NCI-H2171 treated with DMSO at 0.1 percent for 48 hours (cell line): ENCODE measurements at regions not wholly inside any gene's neighbourhood (a gene's known extent, or its start where the extent isn't known, plus 50 kb on each side); places are given as distances from the start of the nearest gene placed in this dataset.
"Not testable (repeated sequence)": the region's sequence is repeated elsewhere in the genome, so short reads cannot be mapped to it uniquely, and the experiment has no call there.

ENCODE experiments used
- DNase-seq: peaks from one replicate; lab custom pipeline; 2025; lab: John Stamatoyannopoulos, UW

DNA sequence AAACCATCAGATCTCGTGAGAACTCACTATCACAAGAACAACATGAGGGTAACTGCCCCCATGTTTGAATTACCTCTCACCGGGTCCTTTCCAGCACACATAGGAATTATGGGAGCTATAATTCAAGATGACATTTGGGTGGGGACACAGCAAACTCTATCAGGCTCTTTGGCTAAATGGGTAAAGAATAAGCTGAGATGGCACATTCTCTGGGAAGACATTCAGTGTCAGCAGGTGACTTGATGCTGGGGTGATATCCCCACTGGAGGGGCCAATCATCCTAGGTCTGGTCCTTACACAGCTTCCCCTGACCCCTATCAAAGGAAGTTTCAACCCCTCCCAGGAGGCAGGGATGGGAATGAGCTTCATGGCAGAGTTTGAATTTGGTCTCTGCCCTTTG, 664.0 kb upstream of the EEF2KMT start:
- DNase-seq = no peak

DNA sequence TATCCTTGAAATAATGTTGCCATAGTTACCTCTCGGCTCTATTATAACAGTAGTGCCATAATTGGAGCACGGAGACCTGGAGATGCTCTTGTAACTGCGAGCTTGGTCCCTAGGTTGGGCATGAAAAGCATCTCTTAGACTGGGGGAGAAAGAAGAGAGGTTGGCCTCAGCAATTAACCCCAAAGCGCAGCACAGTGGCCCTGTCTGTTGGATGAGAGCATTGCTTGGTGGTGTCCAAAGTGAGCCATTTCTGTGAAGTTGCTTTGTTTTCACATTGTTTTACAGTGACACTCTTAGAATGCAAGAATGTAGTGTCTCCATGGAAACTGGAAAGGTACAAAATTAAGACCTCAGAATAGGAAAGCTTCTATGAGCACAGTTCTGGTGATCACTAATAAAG, 660.7 kb upstream of the EEF2KMT start:
- no peak for DNase-seq

DNA sequence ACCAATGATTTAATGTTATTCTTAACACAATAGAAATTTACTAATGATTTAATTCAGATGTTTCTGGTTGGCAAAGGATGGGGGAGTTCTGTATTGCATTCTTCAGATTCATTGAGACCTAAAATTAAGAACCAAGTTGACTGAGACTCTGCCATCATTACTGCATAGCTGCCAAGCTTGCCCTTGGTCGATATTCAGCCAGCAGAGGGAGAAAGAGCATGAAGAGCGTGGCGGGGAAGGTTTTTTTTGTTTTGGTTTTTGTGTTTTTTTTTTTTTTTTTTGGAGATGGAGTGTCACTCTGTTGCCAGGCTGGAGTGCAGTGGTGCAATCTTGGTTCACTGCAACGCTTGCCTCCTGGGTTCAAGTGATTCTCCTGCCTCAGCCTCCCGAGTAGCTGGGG, 659.4 kb upstream of the EEF2KMT start:
- DNase-seq = no peak

DNA sequence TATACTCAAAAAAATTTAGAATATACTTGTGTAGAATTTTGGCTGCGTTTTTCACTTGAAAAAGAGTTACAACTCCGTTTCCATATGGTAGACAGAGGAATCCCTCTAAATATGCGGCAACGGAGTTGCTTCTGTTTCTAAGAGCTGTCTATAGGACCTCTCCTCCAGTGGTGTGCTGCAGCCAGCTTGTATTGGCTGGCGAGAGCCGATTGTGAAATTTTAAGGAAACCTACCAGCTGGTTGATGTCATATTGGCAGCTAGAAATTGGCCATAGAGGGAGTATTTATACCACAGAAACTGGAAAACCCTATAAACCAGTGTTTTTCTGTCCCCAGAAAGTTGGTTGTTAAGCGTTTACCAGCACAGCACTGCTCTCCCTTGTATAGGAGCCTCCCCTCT, 655.8 kb upstream of the EEF2KMT start:
- no peak for DNase-seq

DNA sequence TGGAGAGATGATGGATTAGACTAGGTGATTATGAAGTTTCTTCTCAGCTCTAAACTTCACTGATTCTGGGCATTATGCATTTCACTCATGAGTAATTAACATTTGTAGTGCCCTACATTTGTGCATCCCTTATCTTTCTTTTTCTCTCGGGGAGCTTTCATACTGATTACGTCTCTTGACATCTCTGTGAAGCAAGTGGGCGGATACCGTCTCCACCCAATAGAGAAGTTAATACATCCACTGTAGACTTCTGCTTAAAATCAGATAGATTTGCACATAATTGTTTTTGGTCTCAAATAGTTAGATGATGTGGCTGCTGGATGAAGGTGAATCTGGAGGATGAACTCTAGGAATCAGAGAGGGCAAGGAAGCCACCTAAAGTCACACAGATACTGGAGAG, 653.6 kb upstream of the EEF2KMT start:
- DNase-seq = no peak

DNA sequence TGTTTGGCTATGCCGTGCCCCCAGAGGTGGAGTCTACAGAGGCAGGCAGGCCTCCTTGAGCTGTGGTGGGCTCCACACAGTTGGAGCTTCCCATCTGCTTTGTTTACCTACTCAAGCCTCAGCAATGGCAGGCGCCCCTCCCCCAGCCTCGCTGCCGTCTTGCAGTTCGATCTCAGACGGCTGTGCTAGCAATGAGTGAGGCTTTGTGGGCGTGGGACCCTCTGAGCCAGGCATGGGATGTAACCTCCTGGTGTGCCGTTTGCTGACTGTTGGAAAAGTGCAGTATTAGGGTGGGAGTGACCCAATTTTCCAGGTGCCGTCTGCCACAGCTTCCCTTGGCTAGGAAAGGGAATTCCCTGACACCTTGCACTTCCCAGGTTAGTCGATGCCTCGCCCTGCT, 652.8 kb upstream of the EEF2KMT start:
- not testable (repeated sequence) for DNase-seq

DNA sequence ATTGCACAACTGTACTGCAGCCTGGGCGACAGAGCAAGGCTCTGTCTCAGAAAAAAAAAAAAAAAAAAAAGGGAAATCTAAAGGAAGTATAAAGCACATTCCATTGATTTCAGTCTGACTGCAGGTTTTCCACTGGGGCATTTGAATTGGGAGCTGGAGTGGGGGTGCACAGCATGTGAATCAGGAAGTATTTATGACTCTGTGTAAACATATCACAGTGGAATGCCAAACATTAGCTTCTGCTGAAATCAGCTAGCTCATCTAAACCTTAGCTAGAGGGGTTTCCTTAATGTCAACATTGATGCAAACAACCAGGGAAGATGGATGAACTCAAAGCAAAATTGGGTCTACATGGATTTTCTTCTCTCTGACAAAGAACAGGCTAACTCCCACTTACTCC, 641.0 kb upstream of the EEF2KMT start:
- DNase-seq = no peak

GRCh38 chr16:5736209-5736930, 638.8 kb upstream of the EEF2KMT start:
- no peak for DNase-seq

DNA sequence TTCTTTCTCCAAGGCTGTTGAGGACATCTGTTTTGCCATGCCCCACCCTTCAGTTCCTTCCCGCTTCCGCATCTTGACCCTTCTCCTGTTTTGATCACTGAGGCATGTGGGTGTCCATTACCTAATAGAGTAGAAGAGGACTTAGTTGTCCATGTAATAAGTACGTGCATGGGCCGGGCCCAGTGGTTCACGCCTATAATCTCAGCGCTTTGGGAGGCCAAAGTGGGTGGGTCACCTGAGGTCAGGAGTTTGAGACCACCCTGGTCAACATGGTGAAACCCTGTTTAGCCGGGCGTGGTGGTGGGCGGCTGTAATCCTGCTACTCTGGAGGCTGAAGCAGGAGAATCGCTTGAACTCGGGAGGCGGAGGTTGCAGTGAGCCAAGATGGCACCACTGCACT, 637.8 kb upstream of the EEF2KMT start:
- no peak for DNase-seq

DNA sequence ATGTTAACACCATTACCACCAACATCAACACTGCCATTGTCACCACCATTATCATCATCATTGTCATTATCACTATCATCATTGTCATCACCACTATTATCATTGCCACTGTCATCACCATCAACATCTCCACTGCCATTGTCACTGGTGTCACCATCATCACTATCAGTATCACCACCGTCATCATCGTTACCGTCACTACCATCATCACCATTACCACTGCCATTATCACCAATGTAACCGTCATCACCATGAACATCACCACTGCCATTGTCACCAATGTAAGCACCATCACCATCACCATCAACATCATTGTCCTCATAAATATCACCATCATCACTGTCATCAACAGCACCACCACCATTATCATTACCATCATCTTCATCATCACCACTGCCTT, 633.2 kb upstream of the EEF2KMT start:
- no peak for DNase-seq

DNA sequence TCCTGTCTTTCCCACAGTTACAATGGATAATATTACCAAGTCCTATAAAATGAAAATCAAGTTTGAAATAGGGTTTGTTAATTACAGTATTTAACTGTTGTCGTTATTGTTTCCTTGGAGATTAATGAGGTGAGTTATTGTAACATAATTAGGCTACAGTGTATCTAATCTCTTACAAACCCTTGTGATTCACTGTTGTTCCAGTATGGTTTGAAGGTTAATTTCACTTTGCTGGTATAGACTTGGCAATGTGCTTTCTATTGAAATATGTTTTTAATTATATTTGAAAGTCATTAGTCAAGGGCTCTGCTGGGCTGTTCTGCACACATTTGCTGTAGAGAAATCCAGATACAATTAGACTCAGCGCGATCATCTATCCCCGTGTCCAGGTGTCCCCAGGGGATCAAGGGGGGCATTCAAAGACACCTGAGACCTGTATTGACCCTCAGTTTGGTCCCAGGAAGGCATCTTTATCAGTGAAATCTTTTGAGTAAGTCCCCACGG, 624.6 kb upstream of the EEF2KMT start:
- DNase-seq = no peak

DNA sequence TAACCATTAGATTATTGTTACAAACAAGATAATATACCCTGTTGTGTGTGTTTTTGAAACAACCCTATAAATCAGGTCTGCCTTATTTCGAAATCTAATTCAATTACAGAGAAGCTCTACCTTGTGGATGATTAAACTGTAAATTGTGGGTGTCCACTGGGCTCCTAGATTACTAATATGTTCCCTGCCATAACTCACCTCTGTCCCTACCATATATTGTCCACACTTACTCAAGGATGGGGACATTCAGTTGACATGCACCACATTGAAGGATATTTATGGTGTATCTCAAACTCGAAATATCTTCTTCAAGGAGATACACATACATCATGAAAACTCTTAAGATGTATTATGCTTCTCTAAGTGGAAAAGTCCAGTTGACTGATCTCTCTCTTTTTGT, 617.6 kb upstream of the EEF2KMT start:
- DNase-seq = no peak

GRCh38 chr16:5709889-5710288, 612.3 kb upstream of the EEF2KMT start:
- DNase-seq = no peak

DNA sequence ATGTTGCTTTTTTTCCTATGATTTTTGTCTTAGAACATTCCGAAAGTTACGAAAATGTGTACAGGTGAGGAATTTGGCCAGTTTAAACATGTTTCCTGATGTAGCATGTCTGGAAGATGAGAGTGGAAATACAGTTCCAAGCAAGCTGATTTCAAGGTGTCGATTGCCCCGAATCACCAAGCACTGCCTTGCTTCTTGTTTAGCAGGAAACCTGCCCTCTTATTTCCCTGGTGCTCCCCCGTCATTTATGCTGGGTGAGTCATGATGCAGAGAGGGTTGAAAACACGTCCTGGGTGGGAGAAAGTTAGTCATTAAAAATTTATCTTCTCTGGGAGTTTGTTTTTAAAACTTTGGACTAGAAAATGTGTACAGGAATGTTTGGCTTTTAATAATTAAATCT, 608.6 kb upstream of the EEF2KMT start:
- no peak for DNase-seq

DNA sequence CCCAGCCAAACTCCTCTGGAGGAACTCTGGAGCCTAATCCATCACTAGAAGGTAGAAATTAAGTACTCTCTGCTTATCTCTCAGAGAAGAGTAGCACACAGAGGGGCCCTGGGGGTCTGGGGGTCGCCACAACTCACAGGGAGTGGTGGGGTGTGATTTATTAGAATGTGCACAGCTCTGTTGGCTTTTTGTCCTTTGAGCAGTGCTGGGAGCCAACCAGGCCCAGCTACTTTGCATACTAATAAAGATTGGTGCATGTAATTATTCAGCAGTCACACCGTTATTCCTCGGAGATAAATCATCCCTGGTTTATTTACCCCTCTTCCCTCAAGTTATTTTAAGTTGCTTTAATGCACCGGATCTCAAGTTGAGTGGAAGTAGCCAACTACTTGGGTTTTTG, 606.7 kb upstream of the EEF2KMT start:
- DNase-seq = no peak

DNA sequence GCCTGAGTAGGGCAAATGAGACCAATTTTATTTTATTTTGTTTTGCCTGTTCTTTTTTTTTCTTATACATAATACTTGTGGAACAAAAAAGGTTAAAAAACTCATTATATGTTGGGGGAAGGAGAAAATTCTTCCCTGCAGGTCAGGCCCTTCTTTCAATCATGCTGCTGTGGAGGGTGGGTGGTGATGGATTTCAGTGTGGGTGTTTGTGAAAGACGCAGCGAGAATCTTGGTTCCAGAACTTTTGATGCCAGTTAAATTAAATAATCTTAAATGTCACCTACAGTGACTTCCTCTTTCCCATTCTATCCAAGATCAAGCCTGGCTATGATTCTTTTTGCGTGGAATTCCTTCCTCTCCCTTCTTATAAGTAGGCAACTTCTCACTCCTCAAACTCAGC, 595.8 kb upstream of the EEF2KMT start:
- no peak for DNase-seq

GRCh38 chr16:5681966-5682365, 584.4 kb upstream of the EEF2KMT start:
- DNase-seq = no peak

DNA sequence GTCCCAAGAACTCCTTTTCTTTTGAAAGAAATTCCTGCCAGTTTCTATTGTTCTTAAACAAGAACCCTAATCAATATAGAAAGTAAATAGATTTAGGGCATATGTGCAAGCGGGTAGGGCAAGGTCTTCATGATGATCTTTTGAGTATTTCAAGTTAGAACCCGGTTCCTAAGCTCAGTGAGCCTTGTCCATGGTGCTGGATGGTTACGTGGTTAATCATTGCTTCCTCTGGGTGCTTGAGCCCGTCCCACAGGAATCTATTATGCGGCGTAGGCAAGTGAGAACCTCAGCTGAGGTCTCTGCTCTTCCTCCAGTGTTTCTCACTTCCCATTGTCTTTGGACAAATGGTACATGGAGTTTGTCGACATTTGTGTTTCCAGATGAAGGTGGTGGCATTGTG, 580.8 kb upstream of the EEF2KMT start:
- DNase-seq = no peak

GRCh38 chr16:5671421-5671820, 573.8 kb upstream of the EEF2KMT start:
- no peak for DNase-seq

DNA sequence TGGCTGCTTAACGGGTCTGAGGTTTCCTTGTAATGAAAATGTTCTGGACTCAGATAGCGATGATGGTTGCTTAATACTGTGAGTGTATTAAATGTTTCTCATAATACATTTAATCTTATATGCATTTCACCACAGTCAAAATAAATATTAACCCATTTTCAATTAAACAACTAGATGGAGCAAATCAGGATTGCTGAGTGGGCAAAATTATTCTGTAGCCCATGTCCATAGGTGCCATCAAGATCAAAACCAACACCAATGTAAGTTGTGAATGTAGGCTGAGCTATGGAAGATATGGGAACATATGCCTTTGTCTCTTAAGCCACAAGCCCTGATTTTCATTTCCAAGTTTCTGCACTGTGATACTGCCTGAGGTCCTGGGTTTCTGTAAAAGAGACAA, 572.6 kb upstream of the EEF2KMT start:
- no peak for DNase-seq

- no peak for DNase-seq
These were observed 571.0 kb upstream of the EEF2KMT start for GRCh38 chr16:5668553-5668952.

DNA sequence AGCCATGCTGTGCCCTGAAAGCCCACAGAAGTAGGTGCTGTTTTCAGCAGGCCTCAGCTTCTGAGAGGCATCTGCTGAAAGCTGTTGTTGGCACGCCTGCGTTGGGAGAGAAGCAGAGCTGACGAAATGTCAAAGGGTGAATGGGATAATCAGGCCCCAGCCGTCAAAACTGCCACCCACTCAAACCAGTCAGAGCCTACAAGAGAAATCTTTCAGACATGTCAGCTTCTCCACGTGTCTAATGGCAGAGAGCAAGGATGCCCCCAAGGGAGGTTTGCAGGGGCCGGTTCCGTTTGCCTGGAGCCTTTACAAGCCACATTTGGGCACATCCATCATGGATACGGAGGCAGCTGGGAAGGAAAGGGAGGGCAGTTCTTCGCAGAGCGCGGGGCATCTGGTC, 568.2 kb upstream of the EEF2KMT start:
- DNase-seq = no peak

DNA sequence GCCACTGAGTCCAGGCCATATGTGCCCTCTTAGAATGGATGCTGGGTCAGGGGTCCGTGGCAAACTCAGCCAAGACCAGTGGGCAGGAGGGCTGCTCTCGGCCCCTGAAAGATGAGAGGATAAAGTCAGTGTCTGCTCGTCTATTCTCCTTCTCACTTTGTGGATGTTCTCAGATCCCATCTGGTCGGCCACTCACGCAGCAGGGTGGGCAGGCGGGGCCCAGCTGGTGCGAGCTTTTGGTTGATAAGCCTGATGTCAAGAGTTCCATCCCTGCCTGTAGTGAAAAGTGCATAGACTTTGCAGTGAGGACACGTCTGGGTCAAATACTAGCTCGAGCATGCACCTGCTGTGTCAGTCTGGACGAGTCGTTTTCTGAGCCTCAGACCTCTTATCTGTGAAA, 556.2 kb upstream of the EEF2KMT start:
- no peak for DNase-seq

- no peak for DNase-seq
These were observed 555.4 kb upstream of the EEF2KMT start for GRCh38 chr16:5653041-5653440.
